GM12891 (cell line): ENCODE measurements at regions not wholly inside any gene's neighbourhood (a gene's known extent, or its start where the extent isn't known, plus 50 kb on each side); places are given as distances from the start of the nearest gene placed in this dataset.

Source experiments
- POLR2A ChIP-seq: IDR thresholded peaks from 2 replicates; pipeline ENCODE4 v1.6.1; 2011; ENCODE audit warnings: low read depth, low read length, control low read depth
- POLR2AphosphoS5 ChIP-seq: IDR thresholded peaks from 2 replicates; pipeline ENCODE4 v1.6.1; 2011; ENCODE audit warnings: low read depth, low read length, control low read depth
- POU2F2 ChIP-seq: IDR thresholded peaks from 2 replicates; pipeline ENCODE4 v1.6.1; 2011; ENCODE audit warnings: low read depth, mild to moderate bottlenecking, control low read depth, low read length, moderate library complexity

DNA sequence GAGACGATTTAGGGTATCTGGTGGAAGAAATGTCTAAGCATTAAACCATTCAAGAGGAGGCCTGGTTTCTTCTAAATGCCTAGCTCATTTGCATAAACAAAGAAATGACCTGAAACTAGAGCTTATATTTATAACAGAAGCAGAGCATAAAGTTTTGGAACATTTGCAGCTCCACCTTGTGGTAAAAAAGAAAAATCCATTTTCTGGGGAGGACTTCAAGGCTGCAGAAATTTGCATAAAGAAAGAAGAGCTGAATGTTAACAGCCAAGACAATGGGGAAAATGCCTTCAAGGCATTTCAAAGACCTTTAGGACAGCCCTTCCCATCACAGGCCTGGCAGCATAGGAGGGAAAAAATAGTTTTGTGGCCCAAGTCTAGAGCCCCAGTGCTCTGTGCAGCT, 362.0 kb downstream of the ZNF248 start:
- TF ChIP-seq POU2F2: 0 out of 2 replicates have a peak, but pooled peaks have one; percentile 34
- no peak for TF ChIP-seq POLR2A
- TF ChIP-seq POLR2AphosphoS5: no peak
